ENCODE measurements at regions not wholly inside any gene's neighbourhood (a gene's known extent, or its start where the extent isn't known, plus 50 kb on each side); places are given as distances from the start of the nearest gene placed in this dataset.

DNA sequence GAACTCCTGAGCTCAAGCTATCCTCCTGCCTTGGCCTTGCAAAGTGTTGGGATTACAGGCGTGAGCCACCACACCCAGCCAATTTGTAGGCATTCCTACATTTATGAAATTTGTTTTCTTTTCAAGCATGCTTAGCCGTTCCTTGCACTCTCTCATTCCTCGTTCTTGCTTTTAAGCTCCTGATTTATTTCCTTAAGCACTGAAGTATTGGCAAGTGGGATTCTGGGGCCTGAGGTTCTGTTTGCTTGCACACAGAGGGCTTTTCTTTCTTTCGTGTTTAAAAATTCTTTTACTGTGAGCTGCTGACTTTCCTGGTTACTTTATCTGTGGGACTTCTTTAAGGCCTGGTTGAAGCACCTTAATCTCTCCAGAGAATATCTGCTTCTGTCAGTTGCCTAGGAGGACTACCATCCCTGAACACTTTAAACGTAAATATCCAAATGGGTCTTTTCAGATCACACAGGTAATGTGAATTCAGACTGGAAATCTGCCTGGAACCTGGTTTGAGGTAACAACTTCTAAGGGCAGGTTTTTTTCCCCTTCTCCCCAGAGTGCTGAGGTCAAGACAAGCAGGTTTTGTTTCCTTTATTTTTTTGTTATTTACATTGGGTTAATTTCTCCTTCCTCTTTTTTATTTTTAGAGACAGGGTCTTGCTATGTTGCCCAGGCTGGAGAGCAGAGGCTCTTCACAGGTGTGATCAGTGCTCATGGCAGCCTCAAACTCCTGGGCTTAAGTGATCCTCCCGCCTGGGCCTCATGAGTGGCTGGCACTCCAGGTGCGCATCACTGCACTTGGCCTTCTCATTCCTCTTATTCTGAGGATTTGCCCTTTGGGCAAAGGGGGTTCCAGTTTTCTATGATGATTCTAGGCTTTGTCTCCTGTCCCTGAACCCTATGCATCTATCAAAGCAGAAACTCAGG is 102.9 kb downstream of the PFKFB3 start:
- no peak for DNase-seq

DNA sequence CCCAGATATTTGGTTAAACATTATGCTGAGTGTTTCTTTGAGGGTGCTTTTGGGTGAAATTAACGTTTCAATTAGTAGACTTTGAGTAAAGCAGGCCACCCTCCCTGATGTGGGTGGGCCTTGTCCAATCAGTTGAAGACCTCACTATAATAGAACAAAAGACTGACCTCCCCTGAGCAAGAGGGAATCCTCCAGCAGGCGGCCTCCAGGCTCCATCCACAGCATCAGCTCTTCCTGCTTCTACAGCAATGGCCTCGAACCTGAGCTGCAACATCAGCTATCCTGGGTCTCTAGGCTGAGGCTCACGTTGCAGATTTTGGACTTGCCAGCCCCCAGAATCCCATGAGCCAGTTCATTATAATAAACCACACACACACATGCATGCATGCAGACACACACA is 104.2 kb downstream of the PFKFB3 start:
- no peak for DNase-seq

DNA sequence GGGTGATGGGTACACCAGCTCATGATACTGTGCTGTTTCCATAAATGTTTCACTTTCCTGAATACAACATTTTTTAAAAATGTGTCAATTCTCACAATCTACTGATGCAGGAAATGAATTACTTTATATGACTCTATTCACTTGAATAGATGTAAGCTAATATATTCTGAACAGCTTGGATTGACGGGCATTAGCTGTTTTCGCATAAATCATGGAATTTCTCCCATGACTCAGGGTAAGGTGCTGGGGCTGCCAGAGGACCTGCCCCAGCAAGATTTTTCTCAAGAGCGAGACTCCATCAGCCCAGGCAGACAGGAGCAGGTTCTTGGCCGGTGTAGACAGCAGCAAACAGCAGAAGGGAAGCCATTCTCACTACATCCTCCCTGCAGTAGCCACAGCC is 107.1 kb downstream of the PFKFB3 start:
- DNase-seq, result no peak

DNA sequence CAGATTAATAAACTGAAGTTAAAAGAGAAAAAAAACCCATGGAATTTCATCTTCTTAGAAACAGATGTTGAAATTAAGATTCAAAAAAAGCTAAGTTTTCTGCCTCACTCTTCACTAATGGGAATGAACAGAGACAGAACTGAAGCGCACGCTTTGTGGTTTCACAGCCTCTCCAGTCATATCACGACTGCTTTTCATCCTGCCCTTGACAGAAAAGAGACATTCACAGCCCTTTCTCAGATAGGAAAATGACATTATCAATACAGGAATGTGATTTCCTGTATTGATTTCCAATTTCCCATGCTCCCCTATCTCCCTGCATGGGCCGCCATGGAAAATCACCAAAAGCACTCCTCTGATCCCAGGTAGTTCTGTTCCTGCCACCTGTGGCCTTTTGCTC is 108.2 kb downstream of the PFKFB3 start:
- no peak for DNase-seq

DNA sequence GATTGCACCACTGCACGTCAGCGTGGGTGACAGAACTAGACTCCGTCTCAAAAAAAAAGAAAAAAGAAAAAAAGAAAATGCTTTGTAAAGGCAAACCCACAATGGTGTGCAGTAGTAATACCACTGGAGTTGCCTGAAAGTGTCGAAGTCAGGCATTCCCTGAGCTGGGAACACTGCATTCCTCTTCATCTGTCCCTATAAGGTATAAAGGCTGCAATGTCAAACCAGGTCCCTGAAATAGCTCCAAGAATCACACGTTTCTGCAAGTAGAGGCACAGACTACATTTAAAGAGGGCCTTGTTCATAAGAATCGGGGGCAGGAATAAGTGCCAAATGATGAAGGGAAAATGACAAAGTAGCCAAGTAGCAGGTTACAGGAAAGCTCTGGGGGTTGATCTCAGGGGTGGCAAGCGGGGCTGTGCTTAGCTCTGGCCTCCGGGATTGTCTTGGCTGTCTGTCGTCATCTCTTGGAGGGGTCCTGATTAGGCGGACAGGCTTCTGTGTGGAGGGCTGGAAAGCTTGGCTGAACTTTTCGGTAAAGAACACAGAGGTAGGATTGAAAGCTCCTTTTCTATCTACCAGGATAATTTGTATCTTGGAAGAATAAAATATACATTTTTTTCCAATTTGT is 109.1 kb downstream of the PFKFB3 start:
- DNase-seq, result no peak

DNA sequence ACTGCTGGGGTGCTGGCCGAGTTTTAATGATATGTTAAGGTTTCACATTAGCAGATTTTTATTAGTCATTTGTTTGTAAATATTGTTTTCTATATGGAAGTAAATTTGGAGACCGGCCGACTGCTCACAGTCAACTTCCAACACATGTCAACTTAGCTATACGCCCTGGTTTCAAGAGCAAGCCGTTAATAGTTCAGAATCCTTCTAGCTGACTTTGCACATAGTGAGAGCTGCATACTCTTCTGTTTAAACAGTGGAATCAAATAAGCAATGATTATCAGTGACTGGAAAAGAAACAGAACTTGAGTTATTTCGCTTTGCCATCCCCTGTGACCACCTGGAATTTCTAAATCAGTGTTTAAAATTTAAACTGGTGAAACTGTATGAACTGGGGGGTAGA is 109.9 kb downstream of the PFKFB3 start:
- DNase-seq, result no peak

DNA sequence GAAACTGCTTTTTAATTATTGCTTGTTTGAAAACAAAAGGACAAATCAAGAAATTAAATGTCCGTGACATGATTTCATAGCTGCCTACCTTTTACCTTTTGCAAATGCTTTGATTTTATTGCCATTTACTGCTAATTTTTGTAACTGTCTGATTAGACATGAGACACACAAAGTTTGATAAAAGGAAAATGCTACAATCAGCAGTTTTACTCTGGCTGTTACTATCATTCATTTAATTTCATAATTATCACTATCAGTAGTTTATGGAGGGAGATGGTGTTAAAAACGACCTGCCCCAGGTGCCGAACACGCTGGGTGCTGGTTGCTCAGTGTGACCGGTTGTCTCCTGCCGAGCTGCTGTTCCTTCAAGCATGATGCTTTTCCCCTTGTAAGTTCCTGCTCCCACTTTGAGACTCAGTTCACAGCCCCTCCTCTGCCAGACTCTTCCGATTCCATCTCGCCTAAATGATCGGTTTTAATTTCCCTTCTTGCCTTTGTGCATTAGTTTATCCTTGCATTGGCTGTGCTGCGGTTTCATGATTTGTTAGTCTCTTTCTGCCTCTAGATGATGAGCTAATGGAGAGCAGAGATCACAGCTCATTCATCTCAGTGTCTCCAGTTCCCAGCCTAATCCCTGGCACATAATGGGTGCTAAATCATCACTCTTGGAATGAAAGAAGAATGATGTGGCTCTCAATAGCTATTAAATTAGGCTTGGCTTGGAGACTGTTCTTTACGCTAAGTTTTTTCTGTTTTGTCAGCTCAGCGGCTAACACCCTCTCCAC is 110.6 kb downstream of the PFKFB3 start:
- no peak for DNase-seq

DNA sequence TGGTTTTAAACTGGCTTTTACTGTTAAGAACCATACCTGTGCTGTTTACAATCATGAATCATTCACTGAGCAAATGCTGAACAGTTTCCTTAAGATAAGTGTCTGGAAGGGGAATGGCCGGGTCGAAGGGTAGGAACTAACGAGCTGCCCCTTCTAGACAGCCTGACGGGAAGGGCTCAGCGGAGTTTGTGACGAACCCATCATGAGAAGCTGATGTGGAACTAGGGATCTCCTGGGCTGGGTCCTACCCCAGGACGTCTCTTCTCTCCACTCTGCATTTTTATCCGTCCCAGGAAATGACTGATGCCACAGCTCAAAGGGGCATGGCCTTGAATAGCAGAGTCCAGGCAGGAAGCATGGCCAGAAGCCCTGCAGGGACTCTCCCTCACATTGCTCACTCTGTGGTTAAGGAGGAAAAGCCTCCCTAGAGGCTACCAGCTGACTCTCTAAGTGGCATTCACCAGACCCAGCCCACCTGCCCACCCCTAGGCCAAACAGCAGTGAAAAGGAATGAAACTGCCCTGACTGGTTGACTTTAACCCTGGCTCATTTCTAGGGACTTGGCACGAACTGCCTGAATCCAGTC is 112.0 kb downstream of the PFKFB3 start:
- DNase-seq, result no peak

DNA sequence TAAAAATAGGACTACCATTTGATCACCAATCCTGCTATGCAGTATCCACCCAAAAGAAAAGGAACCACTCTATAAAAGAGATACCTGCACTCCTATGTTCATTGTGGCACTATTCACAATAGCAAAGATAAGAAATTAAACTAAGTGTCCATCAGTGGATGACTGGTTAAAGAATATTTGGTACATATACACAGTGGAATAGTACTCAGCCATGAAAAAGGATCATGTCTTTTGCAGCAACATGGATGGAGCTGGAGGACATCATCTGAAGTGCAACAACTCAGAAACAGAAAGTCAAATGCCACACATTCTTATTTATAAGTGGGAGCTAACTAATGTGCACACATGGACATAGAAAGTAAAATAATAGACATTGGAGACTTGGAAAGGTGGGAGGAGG is 116.4 kb downstream of the PFKFB3 start:
- DNase-seq, result no peak

DNA sequence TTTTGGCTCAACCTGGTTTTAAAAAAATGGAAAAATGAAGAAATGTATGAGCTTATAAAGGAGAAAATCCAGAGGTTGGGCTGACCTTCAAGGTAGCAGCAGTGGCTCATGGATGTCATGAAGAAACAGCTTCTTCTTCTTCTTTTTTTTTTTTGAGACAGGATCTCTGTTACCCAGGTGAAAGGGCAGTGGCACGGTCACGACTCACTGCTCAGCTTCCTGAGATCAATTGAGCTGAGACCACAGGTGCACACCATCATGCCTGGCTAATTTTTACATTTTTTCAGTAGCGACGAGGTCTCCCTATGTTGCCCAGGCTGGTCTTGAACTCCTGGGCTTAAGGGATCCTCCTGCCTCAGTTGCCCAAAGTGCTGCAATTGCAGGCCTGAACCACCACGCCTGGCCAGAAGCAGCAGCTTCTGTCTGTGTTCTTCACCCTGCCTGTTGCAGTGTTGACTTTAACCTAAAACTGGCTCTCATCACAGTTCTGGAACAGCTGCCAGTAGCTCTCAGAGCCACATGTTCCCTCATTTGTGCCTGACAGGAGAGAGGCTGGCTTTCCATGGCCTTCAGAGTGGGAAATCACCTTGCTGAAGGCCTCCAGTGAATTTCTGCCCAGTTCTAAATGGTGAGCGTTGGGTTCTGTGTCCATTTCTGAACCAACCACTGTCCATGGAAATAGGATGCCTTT is 117.7 kb downstream of the PFKFB3 start:
- no peak for DNase-seq

DNA sequence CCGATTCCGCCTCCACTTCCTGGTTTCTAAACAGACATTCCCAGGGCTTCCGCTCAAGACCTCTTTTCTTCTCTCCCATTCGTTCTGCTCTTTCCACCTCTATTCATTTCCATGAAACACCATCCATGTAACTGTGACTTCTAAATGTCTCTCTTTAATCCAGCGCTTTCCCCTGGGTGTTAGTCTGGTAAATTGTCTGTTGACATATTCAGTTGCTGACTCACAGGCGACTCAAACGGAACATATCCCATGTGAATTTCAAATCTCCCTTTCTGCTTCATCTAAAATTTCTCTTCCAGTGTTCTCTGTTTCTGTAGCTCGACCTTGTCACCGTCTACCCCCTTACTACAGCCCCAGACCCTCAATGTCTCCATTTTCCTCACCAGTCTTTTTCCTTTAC is 119.1 kb downstream of the PFKFB3 start:
- DNase-seq, result no peak

DNA sequence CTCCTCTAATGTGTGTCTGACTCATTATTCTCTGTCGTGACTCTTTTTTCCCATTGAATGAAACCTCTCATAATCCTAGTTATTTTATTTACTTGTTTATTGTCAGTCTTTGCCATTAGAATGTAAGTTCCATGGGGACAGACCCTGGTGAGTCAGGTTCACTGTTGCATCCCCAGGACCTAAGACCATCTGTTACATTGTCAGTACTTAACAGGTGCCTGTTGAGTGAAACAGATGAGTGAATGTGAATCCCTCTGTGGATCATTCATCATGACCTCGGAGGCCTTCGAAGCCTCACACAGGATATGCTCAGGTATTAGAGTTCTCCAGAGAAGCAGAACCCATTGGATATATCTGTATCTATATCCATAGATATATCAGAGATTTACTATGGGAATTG is 120.1 kb downstream of the PFKFB3 start:
- no peak for DNase-seq

DNA sequence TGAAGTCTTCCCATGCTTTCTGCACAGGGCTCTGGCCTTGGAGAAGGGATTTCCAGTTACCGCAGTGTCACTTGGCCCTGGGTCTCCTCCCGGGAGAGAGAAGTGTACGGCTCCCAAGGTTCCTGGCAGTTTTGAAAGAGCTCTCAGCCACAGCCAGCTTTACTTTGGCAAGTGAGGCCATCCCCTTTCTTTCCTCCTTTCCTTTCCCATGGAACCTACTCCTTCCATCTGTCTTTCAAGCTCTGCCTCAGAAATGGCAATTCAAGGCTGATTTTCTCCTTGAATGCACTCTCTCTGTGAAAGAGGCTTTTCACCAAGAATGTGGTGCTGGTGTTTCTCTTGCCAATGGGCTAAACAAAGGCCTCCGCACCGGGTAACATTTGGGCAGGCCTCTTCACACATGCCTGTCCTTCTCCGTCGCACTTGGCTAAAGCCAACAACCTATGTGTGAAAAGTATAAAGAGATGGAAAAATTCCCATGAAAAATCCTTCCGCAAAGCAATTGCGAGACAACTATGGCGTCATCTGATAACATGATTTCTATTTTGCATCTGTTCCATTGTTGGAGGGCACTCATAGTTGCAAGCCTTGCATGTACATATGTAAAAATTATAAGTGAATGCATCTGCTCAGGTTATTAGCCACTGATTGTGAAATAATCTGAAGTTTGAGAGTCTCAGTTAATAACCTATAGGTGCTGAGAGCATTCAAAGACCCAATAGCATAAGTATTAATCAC is 125.4 kb downstream of the PFKFB3 start:
- DNase-seq, result no peak

DNA sequence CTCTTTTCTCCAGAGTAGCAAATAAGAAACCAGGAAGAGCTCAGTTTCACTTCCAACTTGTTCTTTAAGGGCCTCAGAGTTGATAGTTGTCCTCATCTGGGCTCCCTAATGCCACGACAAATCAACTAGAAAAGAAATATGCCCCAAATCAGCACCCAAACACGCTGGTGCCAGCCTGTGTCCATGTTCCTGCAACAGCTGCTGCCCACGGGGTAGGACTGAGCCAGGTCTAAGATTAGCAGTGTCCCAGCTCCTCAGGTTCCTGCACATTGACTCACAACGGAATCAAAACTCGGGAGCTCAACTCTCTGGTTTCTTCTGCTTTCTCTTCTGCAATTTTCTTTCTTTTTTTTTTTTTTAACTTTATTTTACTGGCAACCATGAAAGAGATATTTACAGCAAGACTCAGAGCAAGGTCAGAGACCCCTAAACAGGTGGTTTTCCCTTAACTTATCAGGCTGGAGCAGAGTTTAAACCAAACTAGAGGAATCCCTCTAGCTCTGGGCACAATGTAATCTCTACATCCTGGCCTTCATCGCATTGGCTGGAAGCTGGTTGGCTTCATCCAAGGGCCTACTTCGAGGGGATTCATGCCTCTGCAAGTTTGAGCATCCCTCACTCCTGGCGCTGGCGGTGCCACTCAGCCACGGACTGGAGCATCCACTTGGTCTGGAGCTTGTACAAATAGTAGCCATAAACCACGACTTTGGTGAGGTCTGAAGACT is 126.1 kb downstream of the PFKFB3 start:
- no peak for DNase-seq

DNA sequence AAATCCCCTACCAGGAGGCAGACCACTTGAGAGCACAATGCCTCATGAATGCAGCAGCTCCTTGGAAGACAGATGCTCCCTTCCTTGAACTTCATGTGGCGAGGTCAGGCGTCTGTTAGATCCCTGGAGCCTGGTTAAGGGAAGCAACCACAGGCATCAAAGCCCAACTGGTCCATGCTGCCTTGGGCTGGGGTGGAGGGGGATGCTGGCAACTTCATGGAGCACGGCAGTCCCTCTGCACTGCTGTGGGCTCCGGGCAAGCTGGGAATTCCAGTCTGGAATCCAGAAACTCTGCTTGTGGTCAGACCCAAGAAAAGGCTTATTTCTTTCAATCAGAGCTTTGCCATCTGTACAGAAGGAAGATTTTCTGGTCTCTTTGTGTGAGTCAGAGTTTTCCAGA is 130.4 kb downstream of the PFKFB3 start:
- DNase-seq, result no peak

DNA sequence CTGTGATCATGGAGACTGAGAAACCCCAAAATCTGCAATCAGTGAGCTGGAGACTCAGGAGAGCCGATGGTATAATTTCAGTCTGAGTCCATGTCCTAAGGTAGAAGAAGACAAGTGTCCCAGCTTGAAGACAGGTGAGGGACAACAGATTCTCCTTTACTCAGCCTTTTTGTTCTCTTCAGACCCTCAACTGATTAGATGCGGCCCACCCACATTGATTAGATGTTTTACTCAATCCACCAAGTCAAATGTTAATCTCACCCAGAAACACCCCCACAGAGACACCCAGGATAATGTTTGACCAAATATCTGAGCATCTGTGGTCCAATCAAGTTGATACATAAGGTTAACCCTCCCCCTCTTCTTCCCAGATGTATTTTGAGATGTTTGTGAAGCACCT is 131.2 kb downstream of the PFKFB3 start:
- DNase-seq, result no peak

DNA sequence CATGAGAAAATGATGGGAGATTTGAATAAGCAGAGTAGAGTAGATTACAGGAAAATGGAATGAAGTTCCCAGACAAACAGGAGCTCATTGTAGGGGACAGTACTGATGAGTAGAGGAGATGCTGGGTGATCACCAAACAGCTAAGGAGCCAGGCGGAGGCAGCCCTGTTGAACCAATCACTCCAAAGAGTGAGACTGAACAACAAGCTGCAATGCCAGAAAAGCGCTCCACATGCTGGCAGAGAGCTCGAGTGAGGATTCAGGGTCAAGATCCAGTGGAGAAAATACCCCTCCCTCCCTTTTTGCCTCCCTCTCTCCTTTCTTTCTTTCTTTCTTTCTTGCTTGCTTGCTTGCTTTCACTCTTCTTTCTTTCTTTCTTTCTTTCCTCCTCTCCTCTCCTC is 133.3 kb downstream of the PFKFB3 start:
- no peak for DNase-seq

DNA sequence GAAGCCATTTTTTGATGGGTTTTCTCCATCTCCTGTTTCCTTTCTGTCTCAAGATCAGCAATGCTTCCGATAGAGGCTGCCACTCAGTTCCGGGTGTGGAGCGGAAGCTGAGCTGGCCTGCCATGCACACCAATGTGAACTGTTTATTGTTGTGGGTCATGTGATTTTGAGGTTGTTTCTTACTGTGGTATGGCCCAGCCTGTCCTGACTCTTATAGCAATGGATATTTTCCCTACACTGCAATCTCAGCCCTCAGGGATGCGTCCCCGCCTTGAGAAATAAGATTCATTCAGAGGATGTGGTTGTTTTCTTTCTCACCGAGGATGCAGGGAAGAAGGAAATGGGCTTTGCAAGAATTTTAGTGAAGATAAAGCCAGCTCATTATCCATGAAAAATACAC is 134.7 kb downstream of the PFKFB3 start:
- DNase-seq, result no peak

DNA sequence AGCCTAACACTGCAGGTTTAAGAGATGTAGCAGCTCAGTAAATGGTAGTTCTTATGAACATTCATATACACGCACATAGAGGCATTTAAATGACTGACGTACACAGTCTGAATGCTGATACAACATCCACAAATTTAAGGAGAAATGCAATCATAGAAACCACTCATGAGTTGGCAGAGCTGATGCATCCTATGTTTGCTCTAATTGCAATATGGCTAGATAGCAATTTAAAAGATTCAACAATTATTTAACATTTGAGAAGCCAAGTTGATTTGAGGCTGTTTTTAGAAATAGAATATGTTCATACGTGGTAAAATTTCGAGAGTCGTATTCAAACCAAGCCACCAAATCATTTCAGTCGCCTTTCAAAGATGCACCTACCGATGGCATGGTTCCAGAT is 135.6 kb downstream of the PFKFB3 start:
- no peak for DNase-seq

DNA sequence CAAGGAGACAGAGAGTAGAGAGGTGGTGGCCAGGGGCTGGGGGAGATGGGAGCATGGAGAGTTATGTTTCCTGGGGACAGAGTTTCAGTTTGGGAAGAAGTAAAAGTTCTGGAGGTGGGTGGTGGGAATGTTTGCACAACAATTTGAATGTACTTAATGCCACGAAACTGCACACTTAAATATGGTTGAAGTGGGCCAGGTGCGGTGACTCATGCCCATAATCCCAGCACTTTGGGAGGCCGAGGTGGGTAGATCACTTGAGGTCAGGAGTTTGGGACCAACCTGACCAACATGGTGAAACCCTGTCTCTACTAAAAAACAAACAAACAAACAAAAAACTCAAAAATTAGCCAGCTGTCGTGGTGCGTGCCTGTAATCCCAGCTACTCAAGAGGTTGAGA is 137.2 kb downstream of the PFKFB3 start:
- DNase-seq, result no peak

DNA sequence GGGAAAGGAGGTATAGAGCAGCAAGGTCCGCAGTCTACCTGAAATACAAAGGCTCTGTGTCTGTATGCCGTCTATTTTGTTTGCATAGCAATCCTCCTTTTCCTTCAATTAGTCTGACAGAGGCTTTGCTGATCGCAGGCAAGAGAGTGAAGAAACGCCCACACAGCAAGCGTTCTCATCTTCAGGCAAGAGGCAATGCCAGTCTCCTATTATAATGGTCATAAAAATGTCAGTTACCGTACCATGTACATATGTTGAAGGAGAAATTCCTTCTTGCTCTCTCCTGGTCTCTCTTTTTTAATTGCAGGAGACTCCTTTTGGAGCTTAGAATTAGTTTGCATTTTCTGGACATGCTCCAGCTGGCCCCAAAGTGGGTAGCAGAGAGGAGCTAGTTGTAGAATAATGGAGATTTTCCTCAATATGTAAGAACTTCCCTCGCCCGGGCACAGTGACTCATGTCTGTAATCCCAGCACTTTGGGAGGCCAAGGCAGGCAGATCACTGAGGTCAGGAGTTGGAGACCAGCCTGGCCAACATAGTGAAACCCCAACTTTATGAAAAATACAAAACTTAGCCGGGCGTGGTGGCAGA is 139.5 kb downstream of the PFKFB3 start:
- DNase-seq, result no peak
